H1 (cell line): ENCODE measurements at regions not wholly inside any gene's neighbourhood (a gene's known extent, or its start where the extent isn't known, plus 50 kb on each side); places are given as distances from the start of the nearest gene placed in this dataset.

Experiments used
- CTCF ChIA-PET: fragments of 300-600 bp; sonication (Branson Sonifier 250); formaldehyde crosslinking; loops from one replicate; lab custom pipeline; 2021; ENCODE audit not compliant: partially characterized antibody; lab: Charles Lee
- POLR2A ChIA-PET: fragments of 300-600 bp; sonication (Branson Sonifier 250); formaldehyde crosslinking; loops from one replicate; lab custom pipeline; 2021; ENCODE audit warnings: inconsistent platforms; ENCODE audit not compliant: partially characterized antibody; lab: Charles Lee
- DNase-seq, 2 experiments: peaks; one replicate each; pipeline versions ENCODE4 v3.0.0 to v3.0.0-alpha.2; 2010 to 2022; ENCODE audit warnings: low spot score in 2 of 2, low read depth in 1 of 2, mixed read lengths in 1 of 2
- FAIRE-seq: peaks from 2 replicates; lab custom pipeline; 2011; peaks lifted over from hg19 to GRCh38; lab: Jason Lieb, UNC
- H2AFZ ChIP-seq: 2 replicates; pipeline ENCODE4 v1.8.1; 2012; ENCODE audit warnings: low read length, inconsistent platforms
- H2AK5ac ChIP-seq: 2 replicates; pipeline ENCODE4 v1.6.1; 2013; ENCODE audit warnings: low read depth, low read length
- H2BK120ac ChIP-seq: replicated peaks from 2 replicates; pipeline ENCODE3; 2013; ENCODE audit warnings: low read depth, low read length, inconsistent platforms
- H2BK12ac ChIP-seq: 2 replicates; pipeline ENCODE4 v1.6.1; 2013; ENCODE audit warnings: low read depth, low read length
- H2BK15ac ChIP-seq: 2 replicates; pipeline ENCODE4 v1.6.1; 2013; ENCODE audit warnings: low read length
- H2BK20ac ChIP-seq: 2 replicates; pipeline ENCODE4 v1.6.1; 2013; ENCODE audit warnings: low read length
- H2BK5ac ChIP-seq: 2 replicates; pipeline ENCODE4 v1.6.1; 2013; ENCODE audit warnings: low read depth, low read length
- H3K14ac ChIP-seq: 2 replicates; pipeline ENCODE4 v1.6.1; 2013; ENCODE audit warnings: inconsistent platforms; ENCODE audit not compliant: insufficient read length
- H3K18ac ChIP-seq: 2 replicates; pipeline ENCODE4 v1.6.1; 2013; ENCODE audit warnings: low read length; ENCODE audit errors: extremely low read depth
- H3K23ac ChIP-seq: 2 replicates; pipeline ENCODE4 v1.6.1; 2013; ENCODE audit warnings: inconsistent platforms; ENCODE audit not compliant: insufficient read length
- H3K23me2 ChIP-seq: 2 replicates; pipeline ENCODE4 v1.6.1; 2013; ENCODE audit warnings: low read depth, low read length
- H3K27ac ChIP-seq: 2 replicates; pipeline ENCODE4 v1.6.1; 2011; ENCODE audit warnings: low read depth, low read length, inconsistent platforms
- H3K27me3 ChIP-seq, 4 experiments: replicated peaks in 1 of 4; 1 replicate in 1 of 4; 2 replicates in 3 of 4; pipeline versions ENCODE4 v1.6.1 to v1.8.1; 2011 to 2013; ENCODE audit warnings: low read length in 3 of 4, mild to moderate bottlenecking in 3 of 4, inconsistent platforms in 2 of 4, mixed read lengths in 2 of 4, moderate library complexity in 1 of 4; ENCODE audit not compliant: control insufficient read depth in 3 of 4, insufficient read depth in 3 of 4; ENCODE audit errors: extremely low read depth in 1 of 4
- H3K36me3 ChIP-seq, 4 experiments: 2 replicates each; pipeline versions ENCODE4 v1.6.1 to v1.8.1; 2011 to 2013; ENCODE audit warnings: mild to moderate bottlenecking in 4 of 4, low read length in 3 of 4, moderate library complexity in 2 of 4, control low read depth in 1 of 4, inconsistent platforms in 1 of 4; ENCODE audit not compliant: insufficient read depth in 4 of 4, control insufficient read depth in 2 of 4
- H3K4ac ChIP-seq: replicated peaks from 2 replicates; pipeline ENCODE3; 2013; ENCODE audit warnings: low read length, low read depth, mixed read lengths, inconsistent platforms; ENCODE audit not compliant: insufficient read length
- H3K4me1 ChIP-seq, 4 experiments: replicated peaks in 1 of 4; 1 replicate in 1 of 4; 2 replicates in 3 of 4; pipeline versions ENCODE4 v1.6.1 to v1.8.1; 2011 to 2013; ENCODE audit warnings: low read length in 3 of 4, inconsistent platforms in 2 of 4, mixed read lengths in 1 of 4; ENCODE audit not compliant: insufficient read depth in 4 of 4, control insufficient read depth in 3 of 4
- H3K4me2 ChIP-seq, 2 experiments: 2 replicates each; pipeline versions ENCODE4 v1.6.1 to v1.8.1; 2011 to 2013; ENCODE audit warnings: low read depth in 2 of 2, low read length in 2 of 2, control low read depth in 1 of 2, inconsistent platforms in 1 of 2, mild to moderate bottlenecking in 1 of 2; ENCODE audit not compliant: insufficient read depth in 1 of 2
- H3K4me3 ChIP-seq, 4 experiments: fragments of 200-600, 300-600 bp in 1 of 4; sonication (generic), shearing (Covaris generic), sonication (Bioruptor Twin) in 1 of 4; 2 replicates each; pipeline versions ENCODE4 v1.5.1 to v1.8.1; 2011 to 2016; ENCODE audit warnings: low read length in 4 of 4, low read depth in 3 of 4, control low read depth in 2 of 4, inconsistent platforms in 2 of 4, mild to moderate bottlenecking in 2 of 4, mixed read lengths in 1 of 4, moderate library complexity in 1 of 4; ENCODE audit not compliant: insufficient read depth in 2 of 4; ENCODE audit errors: extremely low read depth in 1 of 4
- H3K56ac ChIP-seq: replicated peaks from 2 replicates; pipeline ENCODE3; 2013; ENCODE audit warnings: low read depth, mild to moderate bottlenecking, mixed read lengths, low read length, inconsistent platforms; ENCODE audit not compliant: insufficient read length
- H3K79me1 ChIP-seq: 2 replicates; pipeline ENCODE4 v1.6.1; 2013; ENCODE audit warnings: low read depth, low read length, control low read depth
- H3K79me2 ChIP-seq, 2 experiments: 2 replicates each; pipeline versions ENCODE4 v1.6.1 to v1.8.1; 2012 to 2013; ENCODE audit warnings: low read length in 2 of 2, mild to moderate bottlenecking in 2 of 2, inconsistent platforms in 1 of 2; ENCODE audit not compliant: insufficient read depth in 2 of 2, control insufficient read depth in 1 of 2
- H3K9ac ChIP-seq, 4 experiments: replicated peaks in 1 of 4; 1 replicate in 1 of 4; 2 replicates in 3 of 4; pipeline versions ENCODE4 v1.6.1 to v1.8.1; 2011 to 2013; ENCODE audit warnings: low read depth in 3 of 4, low read length in 3 of 4, control low read depth in 2 of 4, mild to moderate bottlenecking in 2 of 4, moderate library complexity in 2 of 4, inconsistent platforms in 1 of 4; ENCODE audit errors: extremely low read depth in 1 of 4
- H3K9me3 ChIP-seq, 2 experiments: 2 replicates each; pipeline versions ENCODE4 v1.6.1 to v1.8.1; 2012 to 2013; ENCODE audit warnings: mild to moderate bottlenecking in 2 of 2, moderate library complexity in 2 of 2, control low read depth in 1 of 2, inconsistent platforms in 1 of 2, low read depth in 1 of 2, low read length in 1 of 2, mixed read lengths in 1 of 2; ENCODE audit not compliant: insufficient read depth in 2 of 2
- H4K20me1 ChIP-seq, 2 experiments: replicated peaks in 1 of 2; 2 replicates each; pipeline versions ENCODE3 to v1.8.1; 2011 to 2013; ENCODE audit warnings: inconsistent platforms in 2 of 2, low read length in 2 of 2, mild to moderate bottlenecking in 1 of 2; ENCODE audit not compliant: insufficient read depth in 2 of 2, control insufficient read depth in 1 of 2
- H4K5ac ChIP-seq: 2 replicates; pipeline ENCODE4 v1.6.1; 2013; ENCODE audit warnings: low read length, low read depth, mixed read lengths, inconsistent platforms; ENCODE audit not compliant: insufficient read length
- H4K8ac ChIP-seq: 2 replicates; pipeline ENCODE4 v1.8.0; 2013; ENCODE audit warnings: mild to moderate bottlenecking, moderate library complexity, low read length, inconsistent platforms; ENCODE audit not compliant: insufficient read depth; ENCODE audit errors: extremely low read depth
- H4K91ac ChIP-seq: replicated peaks from 2 replicates; pipeline ENCODE3; 2013; ENCODE audit warnings: low read length, mixed read lengths, inconsistent platforms; ENCODE audit not compliant: insufficient read length
- HDAC2 ChIP-seq, 2 experiments: fragments of 300-600 bp in 1 of 2; sonication (generic) in 1 of 2; IDR thresholded peaks; 2 replicates each; pipeline ENCODE4 v1.6.1; 2011 to 2012; ENCODE audit warnings: low read depth in 2 of 2, low read length in 2 of 2, mild to moderate bottlenecking in 2 of 2, moderate library complexity in 2 of 2, borderline replicate concordance in 1 of 2, inconsistent platforms in 1 of 2
- KDM5A ChIP-seq: fragments of 200-600 bp; IDR thresholded peaks from 2 replicates; pipeline ENCODE4 v1.7.1; 2012; ENCODE audit warnings: mild to moderate bottlenecking, low read length, inconsistent platforms, mixed read lengths
- WGBS, 2 experiments: shearing (Covaris generic) in 1 of 2; methylation state at CpG; one replicate each; pipeline versions ENCODE4 v1.1.6 to v1.1.7; 2013 to 2015; ENCODE audit warnings: low lambda C conversion rate in 2 of 2, mixed read lengths in 2 of 2, inconsistent platforms in 1 of 2, low coverage in 1 of 2, missing lambda C conversion rate in 1 of 2; ENCODE audit not compliant: insufficient replicate concordance in 2 of 2, insufficient coverage in 1 of 2, insufficient read length in 1 of 2; ENCODE audit errors: extremely low coverage in 1 of 2, missing lambda C conversion rate in 1 of 2; 5-methylcytosine and 5-hydroxymethylcytosine counted together

DNA sequence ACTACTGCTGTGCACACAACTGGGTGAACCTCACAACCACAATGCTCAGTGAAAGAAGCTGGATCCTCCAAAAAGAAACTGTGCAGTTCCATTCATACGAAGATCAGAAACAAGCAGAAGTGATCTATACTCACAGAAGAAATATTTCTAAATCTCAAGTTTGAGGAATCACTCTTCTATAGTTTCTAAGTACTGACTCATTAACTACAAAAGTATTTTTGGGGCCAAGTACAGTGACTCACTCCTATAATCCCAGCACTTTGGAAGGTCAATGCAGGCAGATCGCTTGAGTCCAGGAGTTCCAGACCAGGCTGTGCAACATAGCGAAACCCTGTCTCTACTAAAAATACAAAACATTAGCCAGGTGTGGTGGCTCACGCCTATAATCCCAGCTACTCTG, 51.3 kb upstream of the RELL1 start:
- Histone ChIP-seq H2AK5ac (no peak overlapping the region), H3K9ac (no peak overlapping the region), H2BK12ac (no peak overlapping the region), H3K79me1 (no peaks in the 10 kb centered on the region), H4K5ac (no peak overlapping the region), H2BK120ac (no peak overlapping the region), H3K27ac (no peak overlapping the region), H3K4me2 (no peak overlapping the region), H4K20me1 (no peaks in the 10 kb centered on the region), H2BK15ac (no peak overlapping the region), H3K56ac (no peak overlapping the region), H4K8ac (no peak overlapping the region), H3K9me3 (no peaks in the 10 kb centered on the region), H3K23ac (no peak overlapping the region), H3K27me3 (no peaks in the 10 kb centered on the region), H4K91ac (no peak overlapping the region), H2AFZ (no peak overlapping the region), H3K4me1 (no peaks in the 10 kb centered on the region), H3K23me2 (no peaks in the 10 kb centered on the region; the same call in 1 of the 2 replicates), H3K18ac (no peak overlapping the region), H3K4me3 (no peak overlapping the region), H3K36me3 (no peaks in the 10 kb centered on the region), H3K79me2 (no peaks in the 10 kb centered on the region), H3K14ac (no peak overlapping the region), H2BK20ac (no peak overlapping the region), H2BK5ac (no peak overlapping the region), H3K4ac (no peak overlapping the region)
- POLR2A ChIA-PET, result no interaction called here
- 86% methylated on average over 4 of the region's 4 CpGs; no CpG with 5 or more reads in 1 of the 2 experiments for WGBS, 2 experiments
- FAIRE-seq, result no peak
- CTCF ChIA-PET, result interaction anchor here (1.2 to 1.7 kb wide), 2 partner anchors 15 to 134 kb away, joined by 4 read pairs; no protein-coding TSS in a partner anchor
- DNase-seq, result no peak
- TF ChIP-seq HDAC2 (IDR thresholded peaks at IDR 0.05; ENCODE audit: borderline replicate concordance in 1 of 2, low read depth in 2 of 2, low read length in 2 of 2), result no peak
- TF ChIP-seq KDM5A, result no peak
